NCI-H2227 (cell line): ENCODE measurements at regions not wholly inside any gene's neighbourhood (a gene's known extent, or its start where the extent isn't known, plus 50 kb on each side); places are given as distances from the start of the nearest gene placed in this dataset.

Experiments
- DNase-seq: peaks from one replicate; lab custom pipeline; 2025; ENCODE audit not compliant: unreplicated experiment; lab: John Stamatoyannopoulos, UW

DNA sequence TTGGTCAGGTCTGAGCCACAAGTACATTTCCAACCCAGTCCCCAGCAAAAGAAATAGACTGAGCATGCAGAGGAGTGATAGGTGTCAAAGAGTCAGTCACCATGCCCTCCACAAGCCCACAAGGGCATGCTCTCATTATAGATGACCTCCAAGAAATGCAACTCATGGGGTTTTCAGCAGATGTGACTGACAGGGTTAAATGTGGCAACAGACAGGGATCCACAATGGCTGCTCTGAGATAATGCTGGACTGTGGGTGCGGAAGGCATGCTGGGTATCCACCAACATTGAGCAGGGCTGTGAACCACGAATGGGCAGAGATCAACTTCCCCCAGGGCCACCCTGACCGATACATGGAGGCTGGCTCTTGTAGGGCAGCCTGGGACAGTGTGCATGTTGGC, 115.8 kb downstream of the BCOR start:
- DNase-seq, result no peak

DNA sequence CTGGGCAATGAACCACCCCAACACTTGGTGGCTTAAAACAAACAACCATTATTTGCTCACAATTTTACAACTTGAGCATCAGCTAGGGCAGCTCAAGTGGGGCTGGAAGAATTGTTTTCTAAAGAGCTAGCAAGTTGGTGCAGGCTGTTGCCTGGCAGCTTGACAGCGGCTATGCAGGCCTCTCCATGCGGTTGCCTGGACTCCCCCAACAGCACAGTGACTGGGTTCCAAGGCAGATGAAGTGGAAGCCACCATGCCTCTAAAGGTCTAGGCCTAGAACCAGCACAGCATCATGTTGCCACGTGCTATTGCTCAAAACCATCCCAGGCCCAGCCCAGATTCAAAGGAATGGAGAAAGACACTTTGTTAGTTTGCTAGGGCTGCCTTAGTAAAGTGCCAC, 114.8 kb downstream of the BCOR start:
- DNase-seq, result no peak

- no peak for DNase-seq
These were observed 114.0 kb downstream of the BCOR start for GRCh38 chrX:39983715-39984114.

GRCh38 chrX:39984191-39984956, 113.4 kb downstream of the BCOR start:
- DNase-seq, result no peak

DNA sequence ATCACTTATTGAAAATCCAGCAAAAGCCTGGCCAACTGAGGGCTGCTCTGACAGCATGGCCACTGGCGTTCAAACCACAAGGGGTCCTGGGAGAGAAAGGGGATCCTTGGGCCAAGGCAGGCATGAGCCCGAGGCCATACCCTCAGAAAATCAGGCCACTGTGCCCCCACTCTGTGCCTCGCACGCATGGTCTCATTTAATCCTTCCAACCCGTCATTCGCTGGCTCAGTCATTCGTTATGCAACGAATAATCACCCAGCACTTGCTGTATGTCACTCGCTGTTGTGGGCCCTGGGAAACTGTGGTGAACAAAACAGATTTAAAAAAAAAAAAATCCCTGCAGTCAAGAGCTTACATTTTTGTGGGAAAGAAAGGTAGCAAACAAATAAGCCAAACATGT, 112.7 kb downstream of the BCOR start:
- DNase-seq, result no peak

DNA sequence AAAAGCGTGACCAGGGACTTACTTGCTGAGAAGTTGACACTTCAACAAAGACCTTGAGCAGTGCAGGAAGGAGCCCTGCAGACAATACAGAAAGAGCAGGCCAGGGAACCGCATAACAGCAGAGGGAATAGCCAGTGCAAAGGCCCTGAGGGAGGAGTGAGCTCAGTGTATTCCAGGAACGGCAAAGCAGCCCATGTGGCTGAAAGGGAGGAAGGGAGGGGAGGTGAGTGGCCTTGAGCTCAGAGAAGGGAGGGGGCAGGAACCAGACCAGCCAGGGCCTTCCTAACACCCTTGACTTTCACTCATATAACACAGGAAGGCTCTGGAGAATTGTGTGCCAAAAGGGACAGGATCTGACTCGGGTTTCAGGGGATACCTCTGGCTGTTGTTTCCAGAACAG, 112.2 kb downstream of the BCOR start:
- no peak for DNase-seq

DNA sequence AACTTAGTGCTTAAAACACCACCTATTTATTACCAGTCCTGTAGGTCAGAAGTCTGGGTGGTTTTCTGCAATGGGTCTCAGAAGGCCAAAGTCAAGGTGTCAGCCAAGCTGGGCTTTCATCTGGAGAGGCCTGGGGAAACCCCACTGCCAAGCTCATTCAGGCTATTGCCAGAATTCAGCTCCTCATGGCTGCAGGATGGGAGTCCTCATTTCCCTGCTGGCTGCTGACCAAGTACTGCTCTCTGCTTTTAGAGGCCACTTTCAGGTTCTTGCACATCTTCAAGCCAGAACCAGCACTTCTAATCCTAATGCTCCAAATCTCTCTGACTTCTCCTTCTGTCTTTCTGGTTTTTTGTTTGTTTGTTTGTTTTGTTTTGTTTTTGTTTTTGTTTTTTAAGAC, 109.3 kb downstream of the BCOR start:
- no peak for DNase-seq

- no peak for DNase-seq
These were observed 107.4 kb downstream of the BCOR start for GRCh38 chrX:39990388-39990787.

DNA sequence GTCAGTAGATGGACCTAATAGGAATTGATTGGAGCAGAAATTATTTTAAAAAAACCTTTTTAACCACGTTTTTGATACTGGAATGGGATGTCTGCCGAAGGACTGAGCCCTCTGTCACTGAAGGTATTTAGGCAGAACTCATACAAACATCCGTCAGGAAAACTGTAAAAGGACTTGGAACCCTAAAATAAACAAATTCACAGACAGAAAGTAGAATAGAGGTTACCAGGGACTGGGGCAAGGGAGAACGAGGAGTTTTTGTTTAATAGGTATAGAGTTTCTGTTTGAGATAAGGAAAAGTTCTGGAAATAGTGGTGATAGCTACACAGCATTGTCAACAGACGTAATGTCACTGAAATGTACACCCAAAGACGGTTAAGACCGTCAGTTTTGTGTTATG, 105.5 kb downstream of the BCOR start:
- no peak for DNase-seq

- no peak for DNase-seq
These were observed 102.3 kb downstream of the BCOR start for GRCh38 chrX:39995457-39995856.

DNA sequence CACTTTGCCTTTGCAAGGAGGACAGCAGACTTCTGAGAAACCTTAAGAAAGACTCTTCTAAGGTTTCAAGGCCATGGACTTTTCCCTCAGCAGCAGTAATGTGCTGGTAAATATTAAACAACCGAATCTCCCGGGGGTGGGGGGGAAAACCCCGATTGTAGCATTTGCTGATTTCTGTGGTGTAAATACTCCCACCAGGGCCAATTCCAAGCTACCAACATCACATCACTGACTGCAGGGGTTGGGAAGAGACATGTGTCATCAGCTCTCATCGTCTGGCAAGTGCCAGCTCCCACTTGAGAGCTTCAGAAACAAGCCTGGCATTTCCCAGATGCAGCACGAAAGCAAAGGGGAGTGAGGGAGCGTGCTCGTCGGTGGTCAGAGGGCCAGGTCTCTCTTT, 101.2 kb downstream of the BCOR start:
- DNase-seq, result no peak

DNA sequence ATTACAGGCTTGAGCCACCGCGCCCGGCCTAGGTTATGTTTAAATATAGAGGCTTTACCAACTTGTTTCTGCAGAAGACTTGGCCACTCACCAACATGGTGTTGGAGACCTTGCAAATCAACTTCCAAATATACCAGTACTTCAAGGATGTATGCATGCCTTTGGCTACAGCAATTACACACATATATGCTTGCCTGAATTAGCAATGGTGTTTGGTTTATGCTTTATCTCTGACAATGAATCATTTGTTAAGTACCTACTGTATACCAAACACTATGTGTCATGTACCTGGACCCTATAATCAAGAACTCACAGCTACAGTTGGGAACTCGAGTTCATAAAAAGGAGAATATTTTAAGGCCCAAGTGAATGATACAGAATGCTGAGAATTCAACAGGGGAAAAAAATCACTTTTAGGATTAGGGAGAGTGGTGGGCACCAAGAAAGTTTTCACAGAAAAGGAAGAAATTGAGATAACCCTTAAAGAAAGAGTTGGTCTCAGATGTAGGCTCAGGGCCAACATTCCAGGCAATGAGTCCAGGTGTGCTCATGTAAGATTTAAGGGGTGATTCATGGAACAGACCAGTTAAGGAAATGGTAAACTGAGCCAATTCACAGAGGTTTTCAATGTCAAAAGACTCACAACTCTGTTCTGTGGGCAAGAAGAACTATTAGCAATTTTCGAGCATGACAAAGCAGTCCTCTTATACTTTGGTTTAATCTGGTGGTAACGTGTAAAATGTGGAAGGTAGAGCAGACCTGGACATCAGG, 98.9 kb downstream of the BCOR start:
- no peak for DNase-seq
